Tibial artery (tissue), 4 donors: ENCODE measurements at regions not wholly inside any gene's neighbourhood (a gene's known extent, or its start where the extent isn't known, plus 50 kb on each side); places are given as distances from the start of the nearest gene placed in this dataset.

Experiments used
- DNase-seq, 2 donors: peaks; one replicate each; pipeline ENCODE4 v3.0.0-alpha.2; 2019
- H3K27ac ChIP-seq, 2 donors: fragments of 200-600 bp; sonication (generic) in 1 of 2; 1 replicate in 1 of 2; 2 replicates in 1 of 2; pipeline ENCODE4 v1.5.1; 2018 to 2019; ENCODE audit warnings: mild to moderate bottlenecking in 1 of 2
- H3K27me3 ChIP-seq, 2 donors: fragments of 200-600 bp; sonication (generic) in 1 of 2; one replicate each; pipeline versions ENCODE4 v1.5.1 to v1.6.0; 2016 to 2019
- H3K36me3 ChIP-seq, 3 donors: fragments of 200-600 bp; sonication (generic) in 2 of 3; one replicate each; pipeline ENCODE4 v1.5.1; 2016 to 2019; ENCODE audit warnings: mild to moderate bottlenecking in 2 of 3
- H3K4me1 ChIP-seq, 4 donors: fragments of 200-600 bp; sonication (generic) in 2 of 4; 1 replicate in 3 of 4; 2 replicates in 1 of 4; pipeline ENCODE4 v1.5.1; 2016 to 2019
- H3K4me3 ChIP-seq, 2 donors: fragments of 200-600 bp; sonication (generic) in 1 of 2; 1 replicate in 1 of 2; 2 replicates in 1 of 2; pipeline ENCODE4 v1.5.1; 2018 to 2019; ENCODE audit warnings: mild to moderate bottlenecking in 2 of 2
- H3K9me3 ChIP-seq, 3 donors: fragments of 200-600 bp; sonication (generic) in 1 of 3; one replicate each; pipeline ENCODE4 v1.5.1; 2016 to 2019
- intact Hi-C: fragments of 100-400 bp; cut with DNase I; formaldehyde crosslinking; loops from one replicate; pipeline ENCODE4 v1.15.0; 2023; ENCODE audit warnings: low total_unique reads
- TF ChIP-seq, protein P1 (sequence below), 2 experiments: fragments of 200-600 bp in 1 of 2; fragments of 450-650 bp in 1 of 2; IDR thresholded peaks; one replicate each; pipeline ENCODE4 v1.5.1; 2017 to 2019; ENCODE audit warnings: antibody characterized with exemption in 2 of 2, mild to moderate bottlenecking in 1 of 2, moderate library complexity in 1 of 2

DNA sequence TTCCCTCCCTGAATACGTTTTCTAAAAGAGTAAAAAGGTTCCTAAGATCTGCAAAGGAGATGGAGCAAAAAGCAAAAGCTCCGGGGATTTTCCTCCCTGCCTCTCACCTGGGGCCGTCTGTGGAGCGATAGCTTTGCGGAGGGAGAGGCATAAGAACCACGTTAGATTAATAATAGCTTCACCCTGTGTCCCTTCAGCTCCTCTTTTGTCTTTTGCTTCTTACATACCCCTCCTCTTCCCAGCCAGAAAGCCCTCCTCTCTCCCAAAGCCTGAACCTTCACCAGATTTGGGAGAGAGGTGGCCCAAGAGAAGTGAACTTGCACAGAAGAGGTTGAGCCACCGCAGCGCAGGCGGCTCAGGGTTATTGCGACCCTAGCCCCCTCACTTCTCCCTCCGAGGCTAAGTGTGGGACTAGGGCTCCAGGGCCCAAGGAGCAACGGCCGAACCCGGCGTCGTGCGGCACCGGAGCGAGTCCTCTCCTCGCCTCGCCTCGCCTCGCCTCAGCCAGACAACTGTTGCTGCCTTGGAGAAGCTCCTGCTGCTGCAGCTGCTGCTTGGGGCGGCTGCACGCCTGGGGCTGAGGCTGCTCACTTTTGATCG, 97.6 kb upstream of the HSD17B12 start:
- no peak overlapping the region for H3K4me3 ChIP-seq
- intact Hi-C loops = no loop called here
- DNase-seq = no peak
- TF ChIP-seq, protein P1, sequence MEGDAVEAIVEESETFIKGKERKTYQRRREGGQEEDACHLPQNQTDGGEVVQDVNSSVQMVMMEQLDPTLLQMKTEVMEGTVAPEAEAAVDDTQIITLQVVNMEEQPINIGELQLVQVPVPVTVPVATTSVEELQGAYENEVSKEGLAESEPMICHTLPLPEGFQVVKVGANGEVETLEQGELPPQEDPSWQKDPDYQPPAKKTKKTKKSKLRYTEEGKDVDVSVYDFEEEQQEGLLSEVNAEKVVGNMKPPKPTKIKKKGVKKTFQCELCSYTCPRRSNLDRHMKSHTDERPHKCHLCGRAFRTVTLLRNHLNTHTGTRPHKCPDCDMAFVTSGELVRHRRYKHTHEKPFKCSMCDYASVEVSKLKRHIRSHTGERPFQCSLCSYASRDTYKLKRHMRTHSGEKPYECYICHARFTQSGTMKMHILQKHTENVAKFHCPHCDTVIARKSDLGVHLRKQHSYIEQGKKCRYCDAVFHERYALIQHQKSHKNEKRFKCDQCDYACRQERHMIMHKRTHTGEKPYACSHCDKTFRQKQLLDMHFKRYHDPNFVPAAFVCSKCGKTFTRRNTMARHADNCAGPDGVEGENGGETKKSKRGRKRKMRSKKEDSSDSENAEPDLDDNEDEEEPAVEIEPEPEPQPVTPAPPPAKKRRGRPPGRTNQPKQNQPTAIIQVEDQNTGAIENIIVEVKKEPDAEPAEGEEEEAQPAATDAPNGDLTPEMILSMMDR (IDR thresholded peaks at IDR 0.05) = no peak
- peaks cover 0 to 44% (median 39%) of the 10 kb centered on the region in 4 donors for H3K4me1 ChIP-seq
- H3K9me3 ChIP-seq = no peaks in the 10 kb centered on the region
- H3K27ac ChIP-seq = no peak overlapping the region
- no peaks in the 10 kb centered on the region for H3K36me3 ChIP-seq
- H3K27me3 ChIP-seq = peaks cover 0 to 72% of the 10 kb centered on the region in 2 donors

DNA sequence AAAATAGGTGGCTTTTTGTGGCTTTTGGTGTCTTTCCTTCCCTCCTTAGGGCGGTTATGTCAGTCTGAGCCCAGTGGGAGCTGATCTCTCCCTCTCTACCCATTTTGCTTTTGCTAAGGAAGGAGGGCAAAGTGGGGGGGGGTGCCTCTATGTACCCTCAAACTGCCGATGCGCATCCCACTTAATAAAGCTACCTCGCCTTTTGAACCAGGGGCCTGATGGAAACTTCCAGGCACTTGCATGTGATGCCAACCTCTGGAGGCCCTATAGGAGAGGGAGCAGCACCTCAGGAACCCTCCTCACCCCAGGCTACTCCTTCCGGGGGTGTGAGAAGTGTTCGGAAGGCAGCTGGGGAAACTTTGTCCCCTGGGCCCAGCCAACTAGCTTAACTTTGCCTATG, 97.0 kb upstream of the HSD17B12 start:
- peaks cover 0 to 42% (median 36%) of the 10 kb centered on the region in 4 donors for H3K4me1 ChIP-seq
- peaks cover 0 to 66% of the 10 kb centered on the region in 2 donors for H3K27me3 ChIP-seq
- no peaks in the 10 kb centered on the region for H3K36me3 ChIP-seq
- DNase-seq = no peak
- no peak overlapping the region for H3K4me3 ChIP-seq
- TF ChIP-seq, protein P1 (IDR thresholded peaks at IDR 0.05) = no peak
- no peak overlapping the region for H3K27ac ChIP-seq
- intact Hi-C loops = no loop called here
- no peaks in the 10 kb centered on the region for H3K9me3 ChIP-seq

DNA sequence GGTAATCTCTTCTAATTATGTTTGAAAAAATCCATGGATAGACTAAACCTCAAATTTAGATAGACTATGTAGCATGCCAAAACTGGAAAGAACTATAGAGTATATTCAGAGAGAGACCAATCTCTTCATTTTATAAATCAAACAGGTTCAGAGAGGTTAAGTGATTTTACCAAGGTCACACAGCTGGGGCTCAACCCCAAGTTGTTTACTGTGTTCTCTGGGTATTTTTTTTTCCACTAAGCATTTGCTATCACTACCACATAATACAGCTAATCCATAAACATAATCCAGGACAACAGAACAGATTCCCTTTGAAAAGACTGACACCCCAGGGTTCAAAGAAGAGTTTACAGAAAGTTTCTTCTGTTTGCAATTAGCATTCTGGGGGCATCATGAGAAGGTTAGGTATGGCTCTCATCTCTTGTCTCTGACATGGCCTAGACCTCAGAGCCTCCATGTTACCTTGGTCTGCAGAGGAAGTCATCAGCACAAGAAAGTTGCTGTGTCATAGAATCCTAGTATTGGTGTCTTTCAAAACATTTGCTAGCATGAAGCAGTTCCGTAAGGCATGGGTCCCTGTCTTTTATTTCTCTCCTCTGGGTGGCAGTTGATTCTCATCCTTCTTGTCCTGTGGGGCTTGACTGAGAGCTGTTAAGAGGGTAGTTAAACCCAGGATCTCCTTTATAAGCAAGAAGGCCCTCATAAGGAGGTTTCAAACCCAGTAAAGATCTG, 94.5 kb upstream of the HSD17B12 start:
- H3K4me1 ChIP-seq = peaks cover 0 to 18% (median 11%) of the 10 kb centered on the region in 4 donors
- DNase-seq = no peak
- H3K4me3 ChIP-seq = no peak overlapping the region
- H3K9me3 ChIP-seq = no peaks in the 10 kb centered on the region
- H3K36me3 ChIP-seq = no peaks in the 10 kb centered on the region
- no peak overlapping the region for H3K27ac ChIP-seq
- intact Hi-C loops = no loop called here
- TF ChIP-seq, protein P1 (IDR thresholded peaks at IDR 0.05) = no peak
- peaks cover 0 to 44% of the 10 kb centered on the region in 2 donors for H3K27me3 ChIP-seq

DNA sequence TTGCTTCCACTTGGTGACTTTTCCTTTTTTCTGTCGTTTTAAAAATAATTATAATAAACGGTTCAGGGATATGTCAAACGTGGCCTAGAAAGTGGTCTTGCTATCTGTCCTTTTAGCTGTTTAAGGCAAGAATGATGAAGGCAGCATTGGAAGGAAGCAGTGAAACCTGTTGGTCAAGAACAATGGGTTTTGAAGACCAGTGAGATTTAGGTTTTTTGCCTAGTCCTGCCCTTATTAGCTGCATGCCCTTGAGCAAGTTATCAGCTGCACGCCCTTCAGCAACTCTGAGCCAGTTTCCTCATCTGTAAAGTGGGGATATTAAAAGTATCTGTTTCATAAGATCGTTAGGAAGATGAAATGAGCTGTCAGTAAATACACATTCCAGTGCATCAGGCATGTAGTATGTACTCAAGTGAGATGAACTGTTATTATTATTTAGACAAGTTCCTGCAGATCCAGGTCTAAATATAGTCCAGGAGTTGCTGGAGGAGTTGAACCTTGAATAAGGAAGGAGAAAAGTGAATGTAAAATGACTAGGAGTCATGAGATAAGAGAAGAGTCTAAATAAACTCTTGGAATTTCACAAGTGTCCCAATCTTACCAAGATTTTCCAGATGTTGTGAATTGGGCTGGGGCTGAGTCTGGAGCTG, 90.8 kb upstream of the HSD17B12 start:
- Histone ChIP-seq H3K4me1 (no peaks in the 10 kb centered on the region), H3K36me3 (no peaks in the 10 kb centered on the region), H3K27ac (no peak overlapping the region), H3K4me3 (no peak overlapping the region), H3K27me3 (peaks cover 0 to 13% of the 10 kb centered on the region in 2 donors), H3K9me3 (no peaks in the 10 kb centered on the region)
- intact Hi-C loops = no loop called here
- DNase-seq = no peak
- TF ChIP-seq, protein P1 (IDR thresholded peaks at IDR 0.05) = no peak

DNA sequence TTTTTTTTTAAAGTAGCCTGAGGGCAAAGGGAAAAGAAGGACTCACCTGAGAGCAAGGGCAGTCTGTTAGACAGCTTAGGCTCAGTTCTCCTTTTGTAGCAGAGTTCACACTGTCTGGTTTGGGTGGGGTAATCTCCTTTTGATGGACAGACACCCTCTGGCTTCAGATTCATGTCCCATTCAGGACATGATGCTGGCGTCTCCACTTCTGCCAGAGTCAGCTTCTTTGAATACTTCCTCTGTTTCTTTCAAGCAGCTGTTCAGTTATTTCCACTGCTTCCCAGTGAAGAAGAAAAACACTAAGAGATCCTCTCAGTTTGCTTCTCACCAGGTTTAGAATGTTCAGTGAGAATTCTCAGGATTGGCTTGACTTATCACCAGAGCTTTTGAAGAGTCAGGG, 79.0 kb upstream of the HSD17B12 start:
- no peak for DNase-seq
- H3K36me3 ChIP-seq = no peaks in the 10 kb centered on the region
- TF ChIP-seq, protein P1 (IDR thresholded peaks at IDR 0.05) = no peak
- no peaks in the 10 kb centered on the region for H3K4me1 ChIP-seq
- no peak overlapping the region for H3K4me3 ChIP-seq
- H3K27ac ChIP-seq = no peak overlapping the region
- intact Hi-C loops = no loop called here
- H3K27me3 ChIP-seq = peaks cover 0 to 10% of the 10 kb centered on the region in 2 donors
- H3K9me3 ChIP-seq = no peaks in the 10 kb centered on the region
